HG02884 (cell line): ENCODE measurements at regions not wholly inside any gene's neighbourhood (a gene's known extent, or its start where the extent isn't known, plus 50 kb on each side); places are given as distances from the start of the nearest gene placed in this dataset.
"Not testable (repeated sequence)": the region's sequence is repeated elsewhere in the genome, so short reads cannot be mapped to it uniquely, and the experiment has no call there.

Experiments used
- ATAC-seq: cut with Tn5 transposase; IDR thresholded peaks from one replicate; pipeline ENCODE4 v1.9.1; 2021; ENCODE audit warnings: mild to moderate bottlenecking, moderate library complexity; ENCODE audit not compliant: unreplicated experiment

GRCh38 chr3:20316238-20316637 is 130.2 kb upstream of the SGO1 start:
- ATAC-seq = no peak

GRCh38 chr3:20310629-20311028 is 124.6 kb upstream of the SGO1 start:
- no peak for ATAC-seq

GRCh38 chr3:20307383-20307782 is 121.4 kb upstream of the SGO1 start:
- ATAC-seq = no peak

GRCh38 chr3:20305647-20306046 is 119.6 kb upstream of the SGO1 start:
- no peak for ATAC-seq

GRCh38 chr3:20302766-20303165 is 116.8 kb upstream of the SGO1 start:
- ATAC-seq = no peak

- ATAC-seq = no peak
Measured at GRCh38 chr3:20288050-20288449, 102.0 kb upstream of the SGO1 start.

GRCh38 chr3:20280257-20280656 is 94.3 kb upstream of the SGO1 start:
- no peak for ATAC-seq

- ATAC-seq = not testable (repeated sequence)
Measured at GRCh38 chr3:20265977-20266376, 80.0 kb upstream of the SGO1 start.

GRCh38 chr3:20264900-20265567 is 79.0 kb upstream of the SGO1 start:
- no peak for ATAC-seq

GRCh38 chr3:20258371-20258770 is 72.4 kb upstream of the SGO1 start:
- no peak for ATAC-seq

GRCh38 chr3:20256144-20256543 is 70.1 kb upstream of the SGO1 start:
- ATAC-seq = peak; percentile 94

- no peak for ATAC-seq
Measured at GRCh38 chr3:20254268-20255117, 68.5 kb upstream of the SGO1 start.

GRCh38 chr3:20250786-20251185 is 64.8 kb upstream of the SGO1 start:
- ATAC-seq = no peak

- ATAC-seq = no peak
Measured at GRCh38 chr3:20250314-20250713, 64.3 kb upstream of the SGO1 start.

GRCh38 chr3:20246662-20247061 is 60.7 kb upstream of the SGO1 start:
- ATAC-seq = peak; percentile 88

GRCh38 chr3:20245781-20246180 is 59.8 kb upstream of the SGO1 start:
- ATAC-seq = no peak

- ATAC-seq = no peak
Measured at GRCh38 chr3:20240154-20240883, 54.3 kb upstream of the SGO1 start.

GRCh38 chr3:20238199-20238598 is 52.2 kb upstream of the SGO1 start:
- ATAC-seq = not testable (repeated sequence)

- ATAC-seq = no peak
Measured at GRCh38 chr3:20236603-20237002, 50.6 kb upstream of the SGO1 start.
